Endothelial cell (in vitro differentiated cells): ENCODE measurements at regions not wholly inside any gene's neighbourhood (a gene's known extent, or its start where the extent isn't known, plus 50 kb on each side); places are given as distances from the start of the nearest gene placed in this dataset.
A peak's percentile ranks its signal among the peaks of the same experiment; 100 is the strongest.

Experiments used
- DNase-seq: peaks from one replicate; pipeline ENCODE4 v3.0.0; 2021; ENCODE audit warnings: low spot score
- H3K27ac Mint-ChIP-seq: one replicate; pipeline ENCODE4 v1.8.0; 2021; ENCODE audit warnings: mixed read lengths, inconsistent platforms; ENCODE audit not compliant: unreplicated experiment
- H3K27me3 Mint-ChIP-seq: one replicate; pipeline ENCODE4 v1.8.0; 2021; ENCODE audit warnings: mild to moderate bottlenecking, moderate library complexity, mixed read lengths, inconsistent platforms; ENCODE audit not compliant: unreplicated experiment
- H3K36me3 Mint-ChIP-seq: one replicate; pipeline ENCODE4 v1.8.0; 2021; ENCODE audit warnings: mild to moderate bottlenecking, low read depth, mixed read lengths, inconsistent platforms; ENCODE audit not compliant: unreplicated experiment
- H3K4me1 Mint-ChIP-seq: one replicate; pipeline ENCODE4 v1.8.0; 2021; ENCODE audit warnings: mild to moderate bottlenecking, mixed read lengths, inconsistent platforms; ENCODE audit not compliant: unreplicated experiment
- H3K4me3 Mint-ChIP-seq: one replicate; pipeline ENCODE4 v1.8.0; 2021; ENCODE audit warnings: mild to moderate bottlenecking, mixed read lengths, inconsistent platforms; ENCODE audit not compliant: unreplicated experiment
- H3K9me3 Mint-ChIP-seq: one replicate; pipeline ENCODE4 v1.8.0; 2021; ENCODE audit warnings: mixed read lengths, inconsistent platforms; ENCODE audit not compliant: unreplicated experiment
- TF ChIP-seq, protein P1 (sequence below): fragments of 200-600 bp; sonication (generic); IDR thresholded peaks from one replicate; pipeline ENCODE4 v1.5.0; 2021; ENCODE audit warnings: antibody characterized with exemption; ENCODE audit not compliant: unreplicated experiment

- Mint-ChIP-seq H3K9me3 (no peaks in the 10 kb centered on the region), H3K27ac (no peak overlapping the region), H3K27me3 (peaks cover 6% of the 10 kb centered on the region), H3K4me1 (peaks cover 9% of the 10 kb centered on the region), H3K4me3 (no peak overlapping the region), H3K36me3 (no peaks in the 10 kb centered on the region)
- TF ChIP-seq, protein P1, sequence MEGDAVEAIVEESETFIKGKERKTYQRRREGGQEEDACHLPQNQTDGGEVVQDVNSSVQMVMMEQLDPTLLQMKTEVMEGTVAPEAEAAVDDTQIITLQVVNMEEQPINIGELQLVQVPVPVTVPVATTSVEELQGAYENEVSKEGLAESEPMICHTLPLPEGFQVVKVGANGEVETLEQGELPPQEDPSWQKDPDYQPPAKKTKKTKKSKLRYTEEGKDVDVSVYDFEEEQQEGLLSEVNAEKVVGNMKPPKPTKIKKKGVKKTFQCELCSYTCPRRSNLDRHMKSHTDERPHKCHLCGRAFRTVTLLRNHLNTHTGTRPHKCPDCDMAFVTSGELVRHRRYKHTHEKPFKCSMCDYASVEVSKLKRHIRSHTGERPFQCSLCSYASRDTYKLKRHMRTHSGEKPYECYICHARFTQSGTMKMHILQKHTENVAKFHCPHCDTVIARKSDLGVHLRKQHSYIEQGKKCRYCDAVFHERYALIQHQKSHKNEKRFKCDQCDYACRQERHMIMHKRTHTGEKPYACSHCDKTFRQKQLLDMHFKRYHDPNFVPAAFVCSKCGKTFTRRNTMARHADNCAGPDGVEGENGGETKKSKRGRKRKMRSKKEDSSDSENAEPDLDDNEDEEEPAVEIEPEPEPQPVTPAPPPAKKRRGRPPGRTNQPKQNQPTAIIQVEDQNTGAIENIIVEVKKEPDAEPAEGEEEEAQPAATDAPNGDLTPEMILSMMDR = no peak
- no peak for DNase-seq
Observed at GRCh38 chr3:96677156-96677555, 137.2 kb upstream of the EPHA6 start.

GRCh38 chr3:96678325-96678724 lies 136.1 kb upstream of the EPHA6 start:
- H3K36me3 Mint-ChIP-seq = no peaks in the 10 kb centered on the region
- H3K4me3 Mint-ChIP-seq = no peak overlapping the region
- TF ChIP-seq, protein P1 = no peak
- H3K27me3 Mint-ChIP-seq = peaks cover 1% of the 10 kb centered on the region
- no peaks in the 10 kb centered on the region for H3K9me3 Mint-ChIP-seq
- peaks cover 4% of the 10 kb centered on the region for H3K4me1 Mint-ChIP-seq
- DNase-seq = no peak
- no peak overlapping the region for H3K27ac Mint-ChIP-seq

- Mint-ChIP-seq H3K9me3 (no peaks in the 10 kb centered on the region), H3K27me3 (peaks cover 1% of the 10 kb centered on the region), H3K4me3 (no peak overlapping the region), H3K36me3 (no peaks in the 10 kb centered on the region), H3K4me1 (no peaks in the 10 kb centered on the region), H3K27ac (no peak overlapping the region)
- DNase-seq = peak; percentile 16
- TF ChIP-seq, protein P1 = peak; percentile 34
Observed at GRCh38 chr3:96700322-96701315, 113.8 kb upstream of the EPHA6 start.

DNA sequence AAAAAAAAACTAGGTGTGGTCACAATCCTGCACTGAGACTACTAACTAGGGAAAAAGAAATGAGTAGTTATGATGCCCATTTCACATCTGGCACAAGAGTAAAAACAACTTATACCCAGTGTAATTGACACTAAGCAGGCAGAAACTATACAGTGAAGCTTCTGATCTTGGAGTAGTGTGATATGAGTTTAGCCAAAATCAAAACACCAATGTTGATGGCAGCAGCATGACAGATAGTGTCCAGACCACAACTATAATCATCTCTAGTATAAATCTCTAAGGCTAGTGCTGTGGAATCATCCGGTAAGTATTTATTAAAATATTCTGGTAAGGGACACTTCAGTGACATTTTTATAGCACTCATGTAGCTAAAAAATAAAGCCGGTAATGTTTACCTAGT lies 108.5 kb upstream of the EPHA6 start:
- no peaks in the 10 kb centered on the region for H3K9me3 Mint-ChIP-seq
- no peak overlapping the region for H3K27ac Mint-ChIP-seq
- DNase-seq = no peak

GRCh38 chr3:96706509-96706908 lies 107.9 kb upstream of the EPHA6 start:
- TF ChIP-seq, protein P1 = no peak
- Mint-ChIP-seq H3K4me3 (no peak overlapping the region), H3K4me1 (no peaks in the 10 kb centered on the region), H3K36me3 (no peaks in the 10 kb centered on the region), H3K27ac (no peak overlapping the region), H3K9me3 (no peaks in the 10 kb centered on the region), H3K27me3 (no peaks in the 10 kb centered on the region)
- DNase-seq = no peak

More for the DNA sequence above, 108.5 kb upstream of the EPHA6 start:
- H3K4me1 Mint-ChIP-seq = no peaks in the 10 kb centered on the region
- TF ChIP-seq, protein P1 = no peak
- H3K4me3 Mint-ChIP-seq = no peak overlapping the region
- no peaks in the 10 kb centered on the region for H3K36me3 Mint-ChIP-seq
- no peaks in the 10 kb centered on the region for H3K27me3 Mint-ChIP-seq
